ENCODE measurements at regions not wholly inside any gene's neighbourhood (a gene's known extent, or its start where the extent isn't known, plus 50 kb on each side); places are given as distances from the start of the nearest gene placed in this dataset.

- 64% methylated on average over 5 of the region's 5 CpGs for WGBS (ENCODE audit: insufficient coverage, insufficient replicate concordance, low lambda C conversion rate, missing lambda C conversion rate)
- no peak overlapping the region for H3K9ac ChIP-seq (ENCODE audit: control insufficient read depth, insufficient read depth, low read length)
- H3K27me3 ChIP-seq (replicated peaks in 1 of 2; ENCODE audit: control insufficient read depth in 2 of 2, insufficient read depth in 2 of 2, low read length in 1 of 2) = no peaks in the 10 kb centered on the region
- H3K4me1 ChIP-seq (ENCODE audit: control insufficient read depth, insufficient read depth, low read length) = no peaks in the 10 kb centered on the region
- H2AFZ ChIP-seq (ENCODE audit: control insufficient read depth, low read depth, low read length) = no peak overlapping the region
- no TSS peak for BruUV-seq (replicated peaks)
- in situ Hi-C loops (cut with MboI) (no loop called here), intact Hi-C loops (cut with micrococcal nuclease; ENCODE audit: unreplicated experiment) (no loop called here)
- ATAC-seq (no peak), FAIRE-seq (no peak), DNase-seq (ENCODE audit: low read depth, low spot score) (no peak)
- TF ChIP-seq HDGF (IDR thresholded peaks at IDR 0.05) = no peak
- TF ChIP-seq E2F8 (IDR thresholded peaks at IDR 0.05; ENCODE audit: low read depth, partially characterized antibody) = no peak
- no peak for TF ChIP-seq JUND (IDR thresholded peaks at IDR 0.05; ENCODE audit: low read depth, low read length)
- TF ChIP-seq USF1 (IDR thresholded peaks at IDR 0.05; ENCODE audit: borderline replicate concordance, extremely low read length, insufficient read depth, low read depth, low read length) = no peak
- TF ChIP-seq TAF1 (IDR thresholded peaks at IDR 0.05; ENCODE audit: borderline replicate concordance, low read depth, low read length) = no peak
- no peaks in the 10 kb centered on the region for H4K20me1 ChIP-seq (ENCODE audit: control insufficient read depth, insufficient read depth)
- ChIA-PET POLR2A (no interaction called here), CTCF (no interaction called here), SMC1A (ENCODE audit: uncharacterized antibody, unreplicated experiment) (no interaction called here), RAD21 (ENCODE audit: unreplicated experiment) (no interaction called here)
- no peak overlapping the region for H3K27ac ChIP-seq (ENCODE audit: control insufficient read depth, insufficient read depth)
- no peaks in the 10 kb centered on the region for H3K36me3 ChIP-seq (ENCODE audit: control insufficient read depth in 2 of 2, insufficient read depth in 2 of 2, low read length in 1 of 2)
- no peak overlapping the region for H3K4me2 ChIP-seq (ENCODE audit: control insufficient read depth, insufficient read depth)
- no peaks in the 10 kb centered on the region for H3K9me3 ChIP-seq (replicated peaks; ENCODE audit: control insufficient read depth, insufficient read depth, low read length)
- no peaks in the 10 kb centered on the region for H3K79me2 ChIP-seq (ENCODE audit: control insufficient read depth, insufficient read depth, low read length)
- H3K4me3 ChIP-seq = no peak overlapping the region
These were observed 1363.5 kb downstream of the AACS start for GRCh38 chr12:126428769-126429168.
